K562 (cell line): ENCODE measurements at regions not wholly inside any gene's neighbourhood (a gene's known extent, or its start where the extent isn't known, plus 50 kb on each side); places are given as distances from the start of the nearest gene placed in this dataset.
"Not testable (repeated sequence)": the region's sequence is repeated elsewhere in the genome, so short reads cannot be mapped to it uniquely, and the experiment has no call there.

Experiments used
- ATAC-seq: fragments of 200-7000 bp; cut with Tn5 transposase; 3 replicates; pipeline ENCODE4 v1.9.1; 2020; ENCODE audit warnings: moderate library complexity
- BruUV-seq: library from RNA; stranded (reverse); fragments of 400-500 nt; replicated peaks from 2 replicates; lab custom pipeline; 2021; lab: Mats Ljungman, UMichigan
- CTCF ChIA-PET: fragments of 300-600 bp; formaldehyde crosslinking; extraction: SDS; loops from one replicate; lab custom pipeline; 2021; ENCODE audit warnings: low intra/inter-chr PET ratio; lab: Yijun Ruan, JAX
- POLR2A ChIA-PET: fragments of 300-600, 350-650 bp; sonication (Branson Sonifier 250); formaldehyde crosslinking; extraction: SDS; loops from one replicate; lab custom pipeline; 2021; ENCODE audit warnings: antibody characterized with exemption, inconsistent platforms; lab: Yijun Ruan, JAX
- DNase-seq, 4 experiments: peaks; one replicate each; pipeline versions ENCODE4 v3.0.0 to v3.0.0-alpha.2; 2011 to 2018; ENCODE audit warnings: low spot score in 3 of 4, mixed read lengths in 3 of 4; ENCODE audit errors: extremely low read depth in 1 of 4
- FAIRE-seq: peaks from 2 replicates; lab custom pipeline; 2011; peaks lifted over from hg19 to GRCh38; lab: Jason Lieb, UNC
- H2AFZ ChIP-seq: 2 replicates; pipeline ENCODE4 v1.6.0; 2011; ENCODE audit warnings: low read depth, low read length, control low read depth, inconsistent platforms
- H3K27ac ChIP-seq: fragments of 200-600 bp; 3 replicates; pipeline ENCODE4 v1.8.0; 2011; ENCODE audit warnings: low read depth, mild to moderate bottlenecking, control low read depth, inconsistent platforms, low read length, moderate library complexity, mixed read lengths; ENCODE audit errors: extremely low read depth
- H3K27me3 ChIP-seq, 2 experiments: fragments of 300-600 bp in 1 of 2; 2 replicates in 1 of 2; 3 replicates in 1 of 2; pipeline versions ENCODE4 v1.6.0 to v1.8.0; 2011; ENCODE audit warnings: inconsistent platforms in 2 of 2, low read length in 2 of 2, mild to moderate bottlenecking in 1 of 2, mixed read lengths in 1 of 2, moderate library complexity in 1 of 2; ENCODE audit not compliant: control insufficient read depth in 2 of 2, insufficient read depth in 2 of 2
- H3K36me3 ChIP-seq: fragments of 300-600 bp; 3 replicates; pipeline ENCODE4 v1.8.0; 2011; ENCODE audit warnings: mild to moderate bottlenecking, low read length, inconsistent platforms; ENCODE audit not compliant: control insufficient read depth, insufficient read depth
- H3K4me1 ChIP-seq, 2 experiments: fragments of 200-600 bp in 1 of 2; replicated peaks in 1 of 2; 2 replicates in 1 of 2; 3 replicates in 1 of 2; pipeline versions ENCODE4 v1.5.1 to v1.8.0; 2011; ENCODE audit warnings: inconsistent platforms in 2 of 2, low read length in 2 of 2, mild to moderate bottlenecking in 1 of 2, mixed read lengths in 1 of 2, moderate library complexity in 1 of 2; ENCODE audit not compliant: control insufficient read depth in 2 of 2, insufficient read depth in 2 of 2
- H3K4me2 ChIP-seq: 2 replicates; pipeline ENCODE4 v1.6.1; 2011; ENCODE audit warnings: low read length, control low read depth, inconsistent platforms, mixed read lengths; ENCODE audit not compliant: insufficient read depth
- H3K4me3 ChIP-seq: fragments of 200-600 bp; sonication (generic), shearing (Covaris generic); 2 replicates; pipeline ENCODE4 v1.5.1; 2016; ENCODE audit warnings: control low read depth, inconsistent platforms
- H3K79me2 ChIP-seq: fragments of 200-600 bp; 3 replicates; pipeline ENCODE4 v1.8.0; 2011; ENCODE audit warnings: low read length, inconsistent platforms; ENCODE audit not compliant: control insufficient read depth, insufficient read depth
- H3K9ac ChIP-seq, 2 experiments: 2 replicates each; pipeline versions ENCODE4 v1.6.0 to v1.6.1; 2011; ENCODE audit warnings: low read depth in 2 of 2, low read length in 2 of 2, control low read depth in 1 of 2, inconsistent platforms in 1 of 2, mild to moderate bottlenecking in 1 of 2, mixed read lengths in 1 of 2; ENCODE audit not compliant: insufficient read depth in 1 of 2
- H3K9me1 ChIP-seq: one replicate; pipeline ENCODE4 v1.6.0; 2011; ENCODE audit warnings: inconsistent platforms, mild to moderate bottlenecking, low read length, moderate library complexity; ENCODE audit not compliant: control insufficient read depth, insufficient read depth
- H3K9me3 ChIP-seq: replicated peaks from 2 replicates; pipeline ENCODE4 v1.5.1; 2011; ENCODE audit warnings: low read depth, low read length, inconsistent platforms; ENCODE audit not compliant: control insufficient read depth, insufficient read depth
- H4K20me1 ChIP-seq: replicated peaks from 2 replicates; pipeline ENCODE4 v1.6.1; 2011; ENCODE audit warnings: low read length, inconsistent platforms, mixed read lengths; ENCODE audit not compliant: control insufficient read depth, insufficient read depth
- ELF4 ChIP-seq: fragments of 450-650 bp; formaldehyde crosslinking; IDR thresholded peaks from 2 replicates; pipeline ENCODE4 v1.4.0; 2022; ENCODE audit warnings: missing genetic modification characterization
- GMEB1 ChIP-seq: fragments of 250-450 bp; sonication (Bioruptor Pico); IDR thresholded peaks from 2 replicates; pipeline ENCODE4 v1.4.0; 2020; ENCODE audit warnings: mild to moderate bottlenecking
- GTF2F1 ChIP-seq: IDR thresholded peaks from 2 replicates; pipeline ENCODE4 v1.6.1; 2011; ENCODE audit warnings: low read depth, low read length, improper control_type of control experiment
- REST ChIP-seq, 2 experiments: fragments of 450-650 bp; formaldehyde crosslinking in 1 of 2; IDR thresholded peaks; 2 replicates each; pipeline versions ENCODE4 v1.4.0 to v1.6.1; 2014 to 2020; ENCODE audit warnings: mild to moderate bottlenecking in 2 of 2, borderline replicate concordance in 1 of 2, low read depth in 1 of 2
- ZNF184 ChIP-seq: sonication (generic); formaldehyde crosslinking; IDR thresholded peaks from 2 replicates; pipeline ENCODE4 v1.5.0; 2020; ENCODE audit warnings: missing genetic modification reagents
- ZNF408 ChIP-seq: fragments of 250-450 bp; sonication (Bioruptor Pico); IDR thresholded peaks from 2 replicates; pipeline ENCODE4 v1.4.0; 2020; ENCODE audit warnings: low read depth, mild to moderate bottlenecking, moderate library complexity
- WGBS: fragments of 100-300 bp; shearing (Covaris generic); methylation state at CpG from one replicate; pipeline ENCODE4 v1.1.6; 2016; ENCODE audit warnings: low coverage, mixed read lengths; ENCODE audit not compliant: insufficient coverage; ENCODE audit errors: missing lambda C conversion rate; 5-methylcytosine and 5-hydroxymethylcytosine counted together
- in situ Hi-C: fragments of 300-500 bp; cut with MboI; formaldehyde crosslinking; loops from 4 replicates; pipeline ENCODE4 v1.15.0; 2018; ENCODE audit warnings: inconsistent platforms, mixed read lengths
- intact Hi-C: fragments of 100-400 bp; cut with micrococcal nuclease; formaldehyde crosslinking; loops from 2 replicates; pipeline ENCODE4 v1.14.2; 2022

GRCh38 chr12:94816746-94817145 is 166.4 kb upstream of the TMCC3 start:
- H3K4me1 ChIP-seq, H3K9me1 ChIP-seq, H4K20me1 ChIP-seq, ATAC-seq, BruUV-seq, FAIRE-seq, H3K4me3 ChIP-seq, H2AFZ ChIP-seq, H3K36me3 ChIP-seq, H3K9ac ChIP-seq, H3K79me2 ChIP-seq, intact Hi-C loops, H3K9me3 ChIP-seq, H3K27ac ChIP-seq, in situ Hi-C loops, H3K4me2 ChIP-seq, DNase-seq, H3K27me3 ChIP-seq, CTCF ChIA-PET, POLR2A ChIA-PET: not testable (repeated sequence)
- WGBS = 3% methylated on average over 4 of the region's 5 CpGs

- H3K79me2 ChIP-seq = no peaks in the 10 kb centered on the region
- ATAC-seq (no peak), FAIRE-seq (no peak), DNase-seq (no peak)
- WGBS = 0% methylated on average over 6 of the region's 7 CpGs
- 0 out of 2 replicates have a peak, but pooled peaks cover 2% of the 10 kb centered on the region for H3K9me3 ChIP-seq
- H3K9ac ChIP-seq = no peak overlapping the region
- H4K20me1 ChIP-seq = no peaks in the 10 kb centered on the region
- H3K4me3 ChIP-seq = no peak overlapping the region
- no peak overlapping the region for H3K27ac ChIP-seq
- POLR2A ChIA-PET = interaction anchor here (0.6 kb wide), 1 partner anchor 37 kb away, joined by 5 read pairs; no protein-coding TSS in a partner anchor
- intact Hi-C loops (no loop called here), in situ Hi-C loops (no loop called here)
- BruUV-seq = no TSS peak
- H2AFZ ChIP-seq = no peak overlapping the region
- no peak overlapping the region for H3K4me2 ChIP-seq
- no peaks in the 10 kb centered on the region for H3K27me3 ChIP-seq
- H3K4me1 ChIP-seq = no peaks in the 10 kb centered on the region
- CTCF ChIA-PET = no interaction called here
- H3K36me3 ChIP-seq = no peaks in the 10 kb centered on the region
- H3K9me1 ChIP-seq = no peaks in the 10 kb centered on the region
- no peak for TF ChIP-seq GMEB1 (CRISPR knock-in tag)
- no peak for TF ChIP-seq REST (IDR thresholded peaks at IDR 0.05; ENCODE audit: borderline replicate concordance)
- no peak for TF ChIP-seq REST (CRISPR knock-in tag; IDR thresholded peaks at IDR 0.05; ENCODE audit: low read depth)
- TF ChIP-seq ZNF408 (CRISPR knock-in tag) = no peak
- no peak for TF ChIP-seq ELF4 (CRISPR knock-in tag)
- no peak for TF ChIP-seq GTF2F1
- TF ChIP-seq ZNF184 (CRISPR knock-in tag) = no peak
Measured at GRCh38 chr12:94815958-94816357, 165.6 kb upstream of the TMCC3 start.
